ENCODE measurements at regions not wholly inside any gene's neighbourhood (a gene's known extent, or its start where the extent isn't known, plus 50 kb on each side); places are given as distances from the start of the nearest gene placed in this dataset.

- TF ChIP-seq GATA2 (IDR thresholded peaks at IDR 0.05; ENCODE audit: low read depth, low read length) (no peak), GATA3 (IDR thresholded peaks at IDR 0.05; ENCODE audit: low read depth, low read length) (no peak)
Measured at GRCh38 chr21:41600556-41600955, 92.6 kb upstream of the TMPRSS2 start.
